IMR-90 (cell line): ENCODE measurements at regions not wholly inside any gene's neighbourhood (a gene's known extent, or its start where the extent isn't known, plus 50 kb on each side); places are given as distances from the start of the nearest gene placed in this dataset.

Experiments
- ATAC-seq: fragments of 200-7000 bp; cut with Tn5 transposase; 2 replicates; pipeline ENCODE4 v1.9.1; 2020; ENCODE audit warnings: low read depth, mild to moderate bottlenecking, moderate library complexity
- BruUV-seq: library from RNA; stranded (reverse); fragments of 400-500 nt; replicated peaks from 2 replicates; lab custom pipeline; 2021; lab: Mats Ljungman, UMichigan
- CTCF ChIA-PET: fragments of 300-600 bp; formaldehyde crosslinking; extraction: SDS; loops from one replicate; lab custom pipeline; 2021; ENCODE audit warnings: antibody characterized with exemption; lab: Yijun Ruan, JAX
- POLR2A ChIA-PET: fragments of 300-600 bp; sonication (Branson Sonifier 250); formaldehyde crosslinking; loops from one replicate; lab custom pipeline; 2022; ENCODE audit warnings: antibody characterized with exemption; ENCODE audit not compliant: unreplicated experiment; lab: Charles Lee
- DNase-seq: peaks from one replicate; pipeline ENCODE4 v3.0.0; 2013
- H2AFZ ChIP-seq: replicated peaks from 2 replicates; pipeline ENCODE3; 2013; ENCODE audit warnings: low read length, mild to moderate bottlenecking; ENCODE audit not compliant: poor library complexity
- H2AK5ac ChIP-seq: 2 replicates; pipeline ENCODE4 v1.6.1; 2013; ENCODE audit warnings: low read depth, low read length, inconsistent platforms
- H2AK9ac ChIP-seq: replicated peaks from 2 replicates; pipeline ENCODE3; 2013; ENCODE audit warnings: mild to moderate bottlenecking, low read depth, low read length, moderate library complexity; ENCODE audit not compliant: poor library complexity
- H2BK120ac ChIP-seq: 2 replicates; pipeline ENCODE4 v1.6.1; 2013; ENCODE audit warnings: low read depth, low read length, inconsistent platforms
- H2BK15ac ChIP-seq: 3 replicates; pipeline ENCODE4 v1.6.1; 2013; ENCODE audit warnings: low read depth, low read length, inconsistent platforms
- H2BK20ac ChIP-seq: 2 replicates; pipeline ENCODE4 v1.6.1; 2013; ENCODE audit warnings: low read depth, mild to moderate bottlenecking, inconsistent platforms, low read length, moderate library complexity
- H2BK5ac ChIP-seq: 2 replicates; pipeline ENCODE4 v1.6.1; 2013; ENCODE audit warnings: mild to moderate bottlenecking, low read depth, low read length, inconsistent platforms; ENCODE audit not compliant: poor library complexity, severe bottlenecking
- H3K14ac ChIP-seq: replicated peaks from 2 replicates; pipeline ENCODE4 v1.6.1; 2013; ENCODE audit warnings: low read depth, low read length, inconsistent platforms
- H3K18ac ChIP-seq: 2 replicates; pipeline ENCODE4 v1.6.1; 2013; ENCODE audit warnings: low read depth, low read length, control low read depth
- H3K23ac ChIP-seq: 2 replicates; pipeline ENCODE4 v1.6.1; 2013; ENCODE audit warnings: low read depth, low read length, inconsistent platforms
- H3K27ac ChIP-seq: 2 replicates; pipeline ENCODE4 v1.5.1; 2013; ENCODE audit warnings: mild to moderate bottlenecking, control low read depth, low read length; ENCODE audit not compliant: insufficient read depth
- H3K27me3 ChIP-seq: 2 replicates; pipeline ENCODE4 v1.6.1; 2013; ENCODE audit warnings: low read length; ENCODE audit not compliant: control insufficient read depth, insufficient read depth
- H3K36me3 ChIP-seq: 2 replicates; pipeline ENCODE4 v1.6.1; 2013; ENCODE audit warnings: low read length, mixed read lengths; ENCODE audit not compliant: control insufficient read depth, insufficient read depth
- H3K4ac ChIP-seq: 2 replicates; pipeline ENCODE4 v1.6.1; 2013; ENCODE audit warnings: low read depth, low read length, inconsistent platforms
- H3K4me1 ChIP-seq: 2 replicates; pipeline ENCODE4 v1.6.1; 2013; ENCODE audit warnings: low read length, mixed read lengths; ENCODE audit not compliant: control insufficient read depth, insufficient read depth
- H3K4me2 ChIP-seq: 2 replicates; pipeline ENCODE4 v1.6.1; 2013; ENCODE audit warnings: low read depth, mild to moderate bottlenecking, control low read depth, low read length, moderate library complexity
- H3K4me3 ChIP-seq: 2 replicates; pipeline ENCODE4 v1.5.1; 2013; ENCODE audit warnings: low read depth, mild to moderate bottlenecking, control low read depth, low read length, moderate library complexity; ENCODE audit not compliant: insufficient read depth
- H3K56ac ChIP-seq: 2 replicates; pipeline ENCODE4 v1.6.1; 2013; ENCODE audit warnings: low read length, inconsistent platforms; ENCODE audit not compliant: insufficient read depth; ENCODE audit errors: extremely low read depth
- H3K79me1 ChIP-seq, 2 experiments: 2 replicates each; pipeline ENCODE4 v1.6.1; 2013; ENCODE audit warnings: low read length in 2 of 2, inconsistent platforms in 1 of 2, low read depth in 1 of 2
- H3K9ac ChIP-seq: 2 replicates; pipeline ENCODE4 v1.6.1; 2013; ENCODE audit warnings: low read depth, low read length, control low read depth
- H3K9me1 ChIP-seq: 2 replicates; pipeline ENCODE4 v1.6.1; 2013; ENCODE audit warnings: low read length, inconsistent platforms; ENCODE audit not compliant: insufficient read depth
- H3K9me3 ChIP-seq: 2 replicates; pipeline ENCODE4 v1.6.1; 2013; ENCODE audit warnings: low read length; ENCODE audit not compliant: control insufficient read depth, insufficient read depth
- H4K20me1 ChIP-seq: 2 replicates; pipeline ENCODE4 v1.6.1; 2013; ENCODE audit warnings: low read length, inconsistent platforms; ENCODE audit not compliant: insufficient read depth
- H4K5ac ChIP-seq: 2 replicates; pipeline ENCODE4 v1.6.1; 2013; ENCODE audit warnings: mild to moderate bottlenecking, low read depth, low read length, control low read depth
- H4K8ac ChIP-seq, 2 experiments: 2 replicates each; pipeline ENCODE4 v1.6.1; 2013; ENCODE audit warnings: low read depth in 2 of 2, low read length in 2 of 2, control low read depth in 1 of 2, inconsistent platforms in 1 of 2
- H4K91ac ChIP-seq: 2 replicates; pipeline ENCODE4 v1.6.1; 2013; ENCODE audit warnings: low read depth, low read length, inconsistent platforms; ENCODE audit not compliant: insufficient read depth
- BHLHE40 ChIP-seq: fragments of 150-350 bp; IDR thresholded peaks from 2 replicates; pipeline ENCODE4 v1.6.1; 2016; ENCODE audit warnings: mild to moderate bottlenecking, low read depth, low read length
- CEBPB ChIP-seq: IDR thresholded peaks from 2 replicates; pipeline ENCODE4 v1.6.1; 2012; ENCODE audit warnings: low read depth, low read length, improper control_type of control experiment
- CHD1 ChIP-seq: IDR thresholded peaks from 2 replicates; pipeline ENCODE4 v1.6.1; 2012; ENCODE audit warnings: low read depth, low read length, improper control_type of control experiment
- CTCF ChIP-seq: conservative IDR thresholded peaks from 2 replicates; pipeline ENCODE4 v1.5.1; 2012; ENCODE audit warnings: mild to moderate bottlenecking, low read depth, low read length, improper control_type of control experiment
- ELK1 ChIP-seq: fragments of 150-350 bp; IDR thresholded peaks from 2 replicates; pipeline ENCODE4 v1.6.1; 2016; ENCODE audit warnings: low read depth, mild to moderate bottlenecking, low read length, moderate library complexity, borderline replicate concordance
- FOS ChIP-seq: fragments of 150-350 bp; IDR thresholded peaks from 2 replicates; pipeline ENCODE4 v1.6.1; 2016; ENCODE audit warnings: low read depth, low read length
- MAFK ChIP-seq: IDR thresholded peaks from 2 replicates; pipeline ENCODE4 v1.6.1; 2012; ENCODE audit warnings: low read depth, low read length, improper control_type of control experiment
- MAZ ChIP-seq: IDR thresholded peaks from 2 replicates; pipeline ENCODE4 v1.6.1; 2012; ENCODE audit warnings: low read depth, mild to moderate bottlenecking, low read length, improper control_type of control experiment, moderate library complexity, borderline replicate concordance
- MXI1 ChIP-seq: IDR thresholded peaks from 2 replicates; pipeline ENCODE4 v1.6.1; 2012; ENCODE audit warnings: low read depth, mild to moderate bottlenecking, low read length, moderate library complexity, borderline replicate concordance
- NFE2L2 ChIP-seq: fragments of 150-350 bp; IDR thresholded peaks from 2 replicates; pipeline ENCODE4 v1.6.1; 2016; ENCODE audit warnings: low read depth, mild to moderate bottlenecking, low read length
- POLR2A ChIP-seq: IDR thresholded peaks from 2 replicates; pipeline ENCODE4 v1.6.1; 2012; ENCODE audit warnings: mild to moderate bottlenecking, low read depth, low read length
- RAD21 ChIP-seq: IDR thresholded peaks from 2 replicates; pipeline ENCODE4 v1.6.1; 2012; ENCODE audit warnings: low read length, improper control_type of control experiment
- RCOR1 ChIP-seq: IDR thresholded peaks from 2 replicates; pipeline ENCODE4 v1.6.1; 2012; ENCODE audit warnings: mild to moderate bottlenecking, low read length, improper control_type of control experiment; ENCODE audit not compliant: insufficient replicate concordance
- RFX5 ChIP-seq: IDR thresholded peaks from 2 replicates; pipeline ENCODE4 v1.8.0; 2012; ENCODE audit warnings: low read depth, mild to moderate bottlenecking, low read length, moderate library complexity
- SMC3 ChIP-seq: fragments of 150-350 bp; IDR thresholded peaks from 2 replicates; pipeline ENCODE4 v1.6.1; 2016; ENCODE audit warnings: low read depth, mild to moderate bottlenecking, antibody characterized with exemption, low read length, moderate library complexity
- WGBS, 2 experiments: methylation state at CpG; one replicate each; pipeline versions ENCODE4 v1.1.5 to v1.1.7; 2013; ENCODE audit warnings: missing lambda C conversion rate in 2 of 2; ENCODE audit not compliant: insufficient read length in 1 of 2; ENCODE audit errors: extremely low coverage in 2 of 2; 5-methylcytosine and 5-hydroxymethylcytosine counted together
- dilution Hi-C: fragments of 300-500 bp; cut with HindIII; formaldehyde crosslinking; loops from one replicate; pipeline ENCODE4 v1.14.3; 2018; ENCODE audit warnings: low sequenced_read_pairs; ENCODE audit not compliant: unreplicated experiment
- in situ Hi-C: fragments of 300-500 bp; cut with MboI; formaldehyde crosslinking; loops from 3 replicates; pipeline ENCODE4 v1.14.3; 2019; ENCODE audit warnings: low sequenced_read_pairs, inconsistent platforms, mixed read lengths
- intact Hi-C: fragments of 100-400 bp; cut with micrococcal nuclease; formaldehyde crosslinking; loops from 2 replicates; pipeline ENCODE4 v1.10.0; 2022

- no peak overlapping the region for H2AFZ ChIP-seq
- no peak overlapping the region for H3K23ac ChIP-seq
- dilution Hi-C loops (no loop called here), in situ Hi-C loops (no loop called here), intact Hi-C loops (no loop called here)
- H2AK5ac ChIP-seq: no peak overlapping the region
- peaks cover 18% of the 10 kb centered on the region for H3K27me3 ChIP-seq
- H3K36me3 ChIP-seq: no peaks in the 10 kb centered on the region
- H3K9me3 ChIP-seq: no peaks in the 10 kb centered on the region
- H3K4ac ChIP-seq: no peak overlapping the region
- no peaks in the 10 kb centered on the region for H3K4me1 ChIP-seq
- no peak overlapping the region for H2BK20ac ChIP-seq
- H4K5ac ChIP-seq: no peak overlapping the region
- BruUV-seq: no TSS peak
- H2AK9ac ChIP-seq: no peak overlapping the region
- no peaks in the 10 kb centered on the region for H3K9me1 ChIP-seq
- no peak overlapping the region for H3K4me2 ChIP-seq
- ChIA-PET CTCF (no interaction called here), POLR2A (no interaction called here)
- H3K27ac ChIP-seq: no peak overlapping the region
- no peak overlapping the region for H3K9ac ChIP-seq
- 87% methylated on average over 3 of the region's 8 CpGs; no CpG with 5 or more reads in 1 of the 2 experiments for WGBS, 2 experiments
- ATAC-seq: no peak
- H3K56ac ChIP-seq: no peak overlapping the region
- H4K20me1 ChIP-seq: no peaks in the 10 kb centered on the region
- H3K14ac ChIP-seq: no peak overlapping the region
- no peak overlapping the region for H3K18ac ChIP-seq
- no peak overlapping the region for H4K8ac ChIP-seq
- H3K79me1 ChIP-seq: no peaks in the 10 kb centered on the region
- H3K4me3 ChIP-seq: no peak overlapping the region
- no peak overlapping the region for H2BK5ac ChIP-seq
- no peak for DNase-seq
- H4K91ac ChIP-seq: no peak overlapping the region
- H2BK15ac ChIP-seq: no peak overlapping the region
- H2BK120ac ChIP-seq: no peak overlapping the region
- no peak for TF ChIP-seq RFX5
- no peak for TF ChIP-seq RAD21
- TF ChIP-seq MAZ: no peak
- TF ChIP-seq SMC3: no peak
- TF ChIP-seq ELK1: no peak
- no peak for TF ChIP-seq MAFK
- no peak for TF ChIP-seq RCOR1
- TF ChIP-seq BHLHE40: no peak
- no peak for TF ChIP-seq FOS
- no peak for TF ChIP-seq NFE2L2
- no peak for TF ChIP-seq POLR2A
- no peak for TF ChIP-seq CEBPB
- no peak for TF ChIP-seq CHD1
- no peak for TF ChIP-seq MXI1
- TF ChIP-seq CTCF: no peak
These were observed 399.4 kb upstream of the HS6ST1 start for GRCh38 chr2:128717758-128718710.
